Occipital lobe (tissue), 1 donor: ENCODE measurements at regions not wholly inside any gene's neighbourhood (a gene's known extent, or its start where the extent isn't known, plus 50 kb on each side); places are given as distances from the start of the nearest gene placed in this dataset.
"Not testable (repeated sequence)": the region's sequence is repeated elsewhere in the genome, so short reads cannot be mapped to it uniquely, and the experiment has no call there.

Experiments used
- DNase-seq: peaks from one replicate; lab custom pipeline; 2025; lab: John Stamatoyannopoulos, UW

DNA sequence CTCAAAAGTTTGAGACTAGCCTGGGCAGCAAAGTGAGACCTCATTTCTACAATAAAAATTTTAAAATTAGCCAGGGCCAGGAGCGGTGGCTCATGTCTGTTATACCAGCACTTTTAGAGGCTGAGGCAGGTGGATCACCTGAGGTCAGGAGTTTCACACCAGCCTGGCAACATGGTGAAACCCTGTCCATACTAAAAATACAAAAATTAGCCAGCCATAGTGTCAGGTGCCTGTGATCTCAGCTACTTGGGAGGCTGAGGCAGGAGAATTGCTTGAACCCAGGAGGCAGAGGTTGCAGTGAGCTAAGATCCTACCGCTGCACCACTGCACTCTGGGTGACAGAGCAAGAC lies 85.1 kb upstream of the MAP4 start:
- DNase-seq: not testable (repeated sequence)

DNA sequence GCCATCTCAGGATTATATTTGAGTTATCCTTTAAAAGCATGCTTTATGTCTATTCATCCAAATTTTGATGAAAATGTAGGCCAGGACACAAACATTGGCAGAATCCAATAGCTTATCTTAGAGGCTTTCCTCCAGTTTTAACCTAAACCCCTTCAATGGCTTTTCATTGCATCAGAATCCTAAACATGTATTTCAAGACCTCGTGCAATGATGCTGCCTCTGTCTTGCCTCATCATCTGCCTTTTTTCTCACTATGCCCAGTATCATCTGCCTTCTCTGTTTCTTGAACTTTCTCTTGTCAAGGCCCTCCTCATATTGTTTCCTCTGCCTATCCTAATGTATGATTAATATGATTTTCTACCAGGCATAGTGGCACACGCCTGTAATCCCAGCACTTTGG lies 76.1 kb upstream of the MAP4 start:
- no peak for DNase-seq

DNA sequence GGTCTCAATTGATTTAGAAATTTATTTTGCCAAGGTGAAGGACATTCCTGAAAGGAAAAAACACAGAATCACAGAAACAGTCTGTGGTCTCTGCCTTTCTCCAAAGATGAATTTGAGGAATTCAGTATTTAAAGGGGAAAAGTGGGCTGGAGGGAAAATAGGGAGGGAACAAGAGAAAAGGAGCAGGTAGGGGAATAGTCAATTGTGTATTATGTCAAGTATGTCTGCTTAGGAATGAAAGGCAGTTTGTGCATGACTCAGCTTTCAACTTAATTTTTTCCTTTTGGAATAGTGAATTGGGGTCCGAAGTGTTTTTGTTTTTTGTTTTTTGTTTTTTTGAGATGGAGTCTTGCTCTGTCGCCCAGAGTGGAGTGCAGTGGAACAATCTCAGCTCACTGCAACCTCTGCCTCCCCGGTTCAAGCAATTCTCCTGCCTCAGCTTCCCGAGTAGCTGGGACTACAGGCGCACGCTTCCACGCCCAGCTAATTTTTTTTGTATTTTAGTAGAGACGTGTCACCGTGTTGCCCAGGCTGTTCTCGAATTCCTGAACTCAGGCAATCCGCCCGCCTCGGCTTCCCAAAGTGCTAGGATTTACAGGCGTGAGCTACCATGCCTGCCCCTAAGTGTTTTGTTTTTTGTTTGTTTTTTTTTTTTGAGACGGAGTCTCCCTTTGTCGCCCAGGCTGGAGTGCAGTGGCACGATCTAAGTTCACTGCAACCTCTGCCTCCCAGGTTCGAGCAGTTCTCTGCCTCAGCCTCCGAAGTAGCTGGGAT lies 74.1 kb upstream of the MAP4 start:
- no peak for DNase-seq

DNA sequence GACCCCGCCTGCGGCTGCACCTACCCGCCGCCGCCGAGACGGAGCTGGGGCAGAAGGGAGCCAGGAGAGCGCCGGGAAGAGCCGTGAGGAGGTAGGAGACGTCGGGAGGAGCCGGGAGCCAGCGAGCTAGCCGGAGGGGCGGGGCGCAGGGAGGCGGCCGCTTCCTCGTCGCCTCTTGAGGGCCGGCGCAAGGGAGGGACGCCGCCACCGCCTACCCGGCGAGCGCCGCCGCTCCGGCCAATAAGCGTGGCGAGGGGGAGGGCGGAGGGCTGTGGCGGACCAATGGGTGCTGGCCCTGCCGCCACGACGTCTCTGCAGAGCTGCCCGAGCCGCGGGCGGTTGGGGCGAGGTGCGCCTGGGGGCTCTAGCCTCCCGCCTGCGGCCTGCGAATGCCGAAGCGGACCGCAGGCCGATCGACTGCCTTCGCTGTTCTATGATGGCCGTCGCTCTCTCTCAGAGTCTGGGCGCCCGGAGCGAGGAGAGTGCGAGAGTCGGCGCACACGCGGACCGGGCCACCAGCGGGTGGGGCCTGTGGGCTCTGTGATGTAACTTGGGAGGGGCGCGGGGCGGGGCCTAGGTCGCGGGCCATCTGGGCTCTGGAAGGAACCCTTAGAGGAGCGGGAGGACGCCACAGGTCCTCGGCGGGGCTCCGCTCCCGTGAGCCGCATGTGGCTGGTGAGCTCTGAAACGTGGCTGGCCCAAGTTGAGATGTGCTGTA lies 72.7 kb upstream of the MAP4 start:
- DNase-seq: peak; percentile 94

DNA sequence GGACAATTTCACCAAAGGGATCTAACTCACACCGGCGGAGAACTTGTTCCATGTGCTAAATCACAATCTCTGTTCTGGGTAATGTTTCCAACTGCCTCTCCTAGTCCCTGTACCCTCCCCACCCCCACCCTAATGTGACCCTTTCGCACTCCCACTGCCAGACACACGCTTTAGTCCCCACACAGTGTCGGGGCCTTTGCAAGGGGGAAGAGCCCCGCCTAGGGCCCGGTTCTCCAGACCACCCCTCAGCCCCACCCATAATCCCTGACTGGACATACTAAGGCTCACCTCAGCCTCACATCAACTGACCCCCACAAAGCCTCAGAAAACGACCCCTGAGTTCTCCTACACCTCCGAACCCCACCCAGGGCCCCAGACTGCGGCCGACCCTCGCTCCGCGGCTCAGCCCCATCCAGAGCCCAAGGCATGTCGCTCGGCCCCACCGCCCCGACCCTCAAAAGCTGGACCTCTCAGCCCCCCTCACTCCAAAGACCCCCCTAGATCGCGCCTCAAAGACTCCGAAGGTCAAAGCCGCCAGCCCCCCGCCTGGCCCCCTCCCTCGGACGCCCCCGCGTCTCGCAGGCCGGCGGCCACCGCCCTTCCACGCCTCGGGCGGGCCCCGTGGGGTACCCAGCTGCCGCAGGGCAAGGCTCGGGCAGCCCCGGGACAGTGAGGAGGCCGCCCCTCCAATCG lies 72.0 kb upstream of the MAP4 start:
- no peak for DNase-seq

DNA sequence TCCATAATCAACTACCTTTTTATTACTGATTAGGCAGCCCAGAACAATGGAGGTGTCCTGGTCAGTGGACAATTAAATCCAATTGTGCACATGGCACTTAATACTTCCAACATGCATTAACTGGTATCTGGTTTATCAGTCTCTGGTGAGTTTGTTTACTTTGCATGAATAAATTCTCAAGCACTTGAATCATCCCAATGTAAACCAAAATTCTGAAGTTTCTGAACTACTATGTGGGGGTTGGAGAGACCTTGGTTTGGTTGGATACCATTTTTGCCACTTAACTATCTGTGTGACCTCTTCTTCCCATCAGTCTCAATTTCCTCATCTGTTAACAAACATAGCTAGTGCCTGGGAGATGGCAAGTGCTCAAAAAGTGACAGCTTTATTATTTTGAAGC lies 70.5 kb upstream of the MAP4 start:
- no peak for DNase-seq

DNA sequence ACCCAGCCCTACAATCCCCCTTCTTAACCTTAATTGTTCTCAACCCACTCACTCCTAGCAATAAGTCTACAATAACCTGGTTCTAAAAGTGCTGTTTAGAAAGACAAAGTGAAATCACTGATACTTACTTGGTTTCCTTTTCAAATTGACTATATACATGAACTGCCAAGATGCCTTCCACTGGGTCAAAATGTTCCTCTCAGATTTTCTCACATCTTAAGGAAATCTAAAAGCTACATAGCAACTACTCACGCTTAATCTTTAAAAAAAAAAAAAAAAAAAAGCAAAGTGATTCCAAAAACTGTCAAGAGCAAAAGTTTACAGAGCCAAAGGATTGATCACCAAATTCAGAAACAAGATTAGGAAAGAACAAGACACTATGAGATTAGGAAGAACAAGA lies 68.7 kb upstream of the MAP4 start:
- DNase-seq: no peak

DNA sequence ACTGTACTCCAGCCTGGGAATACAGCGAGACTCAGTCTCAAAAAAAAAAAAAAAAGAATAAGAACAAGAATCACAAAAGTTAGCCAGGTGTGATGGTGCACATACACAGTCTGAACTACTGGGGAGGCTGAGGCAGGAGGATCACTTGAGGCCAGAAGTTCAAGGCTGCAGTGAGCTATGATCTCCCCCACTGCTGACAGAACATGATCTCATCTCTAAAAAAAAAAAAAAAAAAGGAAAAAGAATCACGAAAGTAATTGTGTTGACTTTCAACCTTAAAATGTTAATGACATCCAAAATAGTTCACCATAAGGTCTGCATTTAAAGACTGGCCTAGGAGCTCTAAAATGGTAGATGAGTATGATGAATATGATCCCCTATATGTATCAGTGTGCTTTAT lies 68.0 kb upstream of the MAP4 start:
- DNase-seq: no peak

DNA sequence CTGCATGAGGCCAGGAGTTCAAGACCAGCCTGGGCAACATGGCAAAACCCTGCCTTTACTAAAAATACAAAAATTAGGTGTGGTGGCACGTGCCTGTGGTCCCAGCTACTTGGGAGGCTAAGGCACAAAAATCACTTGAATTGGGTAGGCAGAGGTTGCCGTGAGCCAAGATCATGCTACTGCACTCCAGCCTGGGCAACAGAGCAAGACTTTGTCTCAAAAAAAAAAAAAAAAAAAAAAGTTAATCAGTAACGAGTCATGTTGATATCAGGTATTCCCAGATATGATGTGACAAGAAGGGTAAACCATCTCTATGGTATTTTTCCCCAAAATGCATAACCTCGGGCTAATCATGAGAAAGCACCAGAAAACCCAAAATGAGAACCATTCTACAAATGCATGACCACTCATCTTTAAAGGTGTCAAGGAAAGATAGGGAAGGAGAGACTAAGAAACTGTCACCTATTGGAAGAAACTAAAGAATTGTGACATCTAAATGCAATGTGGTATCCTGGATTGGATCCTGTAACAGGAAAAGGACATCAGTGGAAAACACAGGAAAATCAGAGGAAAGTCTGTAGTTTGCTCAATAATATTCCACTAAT lies 66.5 kb upstream of the MAP4 start:
- DNase-seq: no peak

DNA sequence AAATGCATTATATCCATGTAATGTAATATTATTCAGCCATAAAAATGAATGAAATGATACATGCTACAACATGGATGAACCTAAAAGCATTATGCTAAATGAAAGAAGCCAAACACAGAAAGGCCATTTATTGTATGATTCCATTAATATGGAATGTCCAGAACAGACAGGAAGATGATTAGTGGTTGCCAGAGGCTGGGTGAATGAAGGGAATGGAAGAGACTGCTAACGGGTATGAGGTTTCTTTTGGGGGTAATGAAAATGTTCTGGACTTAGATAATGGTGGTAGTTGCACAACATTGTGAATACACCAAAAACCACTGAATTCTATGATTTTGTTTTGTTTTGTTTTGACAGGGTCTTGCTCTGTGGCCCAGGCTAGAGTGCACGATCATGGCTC lies 61.6 kb upstream of the MAP4 start:
- no peak for DNase-seq

DNA sequence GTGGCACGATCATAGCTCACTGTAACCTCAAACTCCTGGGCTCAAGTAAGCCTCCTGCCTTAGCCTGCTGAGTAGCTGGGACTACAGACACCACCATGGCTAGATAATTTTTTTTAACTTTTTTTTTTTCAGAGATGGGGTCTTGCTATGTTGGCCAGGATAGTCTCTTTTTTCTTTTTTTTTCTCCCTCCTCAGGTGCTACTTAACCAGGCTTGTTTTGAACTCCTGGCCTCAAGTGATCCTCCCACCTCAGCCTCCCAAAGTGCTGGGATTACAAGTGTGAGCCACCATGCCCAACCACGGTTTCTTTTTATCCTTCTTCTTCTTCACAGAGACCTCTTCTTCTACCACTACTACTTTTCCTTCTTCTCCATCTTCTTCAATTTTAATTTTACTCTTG lies 53.8 kb upstream of the MAP4 start:
- DNase-seq: no peak

DNA sequence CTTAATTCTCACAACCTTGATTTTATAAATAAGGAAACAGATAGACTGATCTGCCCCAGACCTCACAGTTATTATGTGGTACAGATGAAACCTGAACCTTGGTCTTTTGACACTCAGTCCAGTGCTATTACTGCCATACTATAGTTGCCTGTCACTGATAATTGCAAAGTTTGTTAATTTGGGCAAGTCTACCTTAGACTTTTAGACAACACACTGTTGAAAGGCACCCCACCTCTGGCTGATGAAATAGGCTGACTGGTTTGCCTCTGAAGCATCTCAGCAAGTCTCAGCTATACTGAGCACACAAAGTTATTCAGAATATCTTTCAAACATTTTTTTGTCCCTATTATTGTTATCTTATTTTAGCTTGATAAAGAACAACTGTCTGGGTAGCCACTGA lies 53.1 kb upstream of the MAP4 start:
- no peak for DNase-seq

DNA sequence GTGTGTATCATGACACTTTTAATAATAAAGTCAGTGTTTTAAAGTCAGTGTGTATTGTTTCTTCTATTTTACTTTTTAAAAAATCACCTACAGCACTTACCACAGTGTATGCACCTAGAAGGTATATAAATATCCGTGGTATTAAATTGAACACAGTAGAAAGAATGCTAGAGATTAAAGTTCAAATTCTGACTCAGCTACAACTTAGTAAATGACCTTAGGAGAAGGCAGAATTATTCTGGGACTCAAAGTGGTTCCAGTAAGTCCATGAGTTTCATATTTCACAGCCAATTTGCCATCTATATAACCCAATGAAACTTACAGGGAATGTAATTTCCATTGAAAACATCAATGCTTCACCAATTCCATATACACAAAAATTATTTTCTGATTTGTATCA lies 52.7 kb upstream of the MAP4 start:
- DNase-seq: no peak

DNA sequence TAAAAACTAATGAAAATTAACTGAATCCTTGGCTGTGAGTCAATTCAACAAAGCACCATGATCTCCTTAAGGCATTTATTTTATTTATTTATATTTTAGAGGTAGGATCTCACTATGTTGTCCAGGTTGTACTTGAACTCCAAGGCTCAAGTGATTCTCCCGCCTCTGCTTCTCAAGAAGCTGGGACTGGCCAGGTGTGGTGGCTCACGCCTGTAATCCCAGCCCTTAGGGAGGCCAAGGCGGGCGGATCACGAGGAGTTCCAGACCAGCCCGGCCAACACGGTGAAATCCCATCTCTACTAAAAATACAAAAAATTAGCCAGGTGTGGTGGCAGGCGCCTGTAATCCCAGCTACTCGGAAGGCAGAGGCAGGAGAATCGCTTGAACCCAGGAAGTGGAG lies 52.1 kb upstream of the MAP4 start:
- DNase-seq: not testable (repeated sequence)

DNA sequence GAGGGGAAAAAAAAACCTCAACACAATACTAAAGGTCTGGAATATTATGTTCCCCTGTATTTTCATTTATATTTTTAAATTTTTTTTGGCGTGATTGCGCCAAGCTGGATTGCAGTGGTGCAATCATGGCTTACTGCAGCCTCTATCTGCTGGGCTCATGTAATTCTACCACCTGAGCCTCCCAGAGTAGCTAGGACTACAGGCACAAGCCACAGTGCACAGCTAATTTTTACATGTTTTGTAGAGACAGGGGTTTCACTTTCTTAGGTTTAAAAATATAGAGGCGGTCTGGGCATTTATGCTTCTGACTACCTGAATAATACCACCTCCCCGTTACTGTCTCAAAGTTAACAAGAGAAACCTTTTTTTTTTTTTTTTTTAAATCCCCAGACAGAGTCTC lies 51.1 kb upstream of the MAP4 start:
- no peak for DNase-seq
